Neural progenitor cell (in vitro differentiated cells): ENCODE measurements at regions not wholly inside any gene's neighbourhood (a gene's known extent, or its start where the extent isn't known, plus 50 kb on each side); places are given as distances from the start of the nearest gene placed in this dataset.

Source experiments
- DNase-seq: peaks from one replicate; pipeline ENCODE4 v3.0.0-alpha.2; 2016; ENCODE audit warnings: low spot score
- H2AFZ ChIP-seq: fragments of 200-600 bp; sonication (generic); replicated peaks from 2 replicates; pipeline ENCODE4 v1.6.1; 2016; ENCODE audit warnings: antibody characterized with exemption
- H3F3A ChIP-seq: fragments of 200-600 bp; sonication (generic); 2 replicates; pipeline ENCODE4 v1.6.1; 2016; ENCODE audit warnings: antibody characterized with exemption, low read depth
- H3K27ac ChIP-seq: fragments of 200-600 bp; sonication (generic); 2 replicates; pipeline ENCODE4 v1.5.1; 2016; ENCODE audit warnings: mild to moderate bottlenecking
- H3K27me3 ChIP-seq: fragments of 200-600 bp; sonication (generic); 2 replicates; pipeline ENCODE4 v1.6.1; 2016; ENCODE audit warnings: mild to moderate bottlenecking, moderate library complexity
- H3K36me3 ChIP-seq: fragments of 200-600 bp; sonication (generic); 2 replicates; pipeline ENCODE4 v1.5.1; 2016
- H3K4me1 ChIP-seq: fragments of 200-600 bp; sonication (generic); 2 replicates; pipeline ENCODE4 v1.6.1; 2016; ENCODE audit warnings: mixed run types
- H3K4me2 ChIP-seq: fragments of 200-600 bp; sonication (generic); 2 replicates; pipeline ENCODE4 v1.6.1; 2016
- H3K4me3 ChIP-seq: fragments of 200-600 bp; sonication (generic); 2 replicates; pipeline ENCODE4 v1.5.1; 2016
- H3K79me2 ChIP-seq: fragments of 200-600 bp; sonication (generic); 2 replicates; pipeline ENCODE4 v1.6.1; 2016; ENCODE audit warnings: low read depth
- H3K9ac ChIP-seq: fragments of 200-600 bp; sonication (generic); 2 replicates; pipeline ENCODE4 v1.6.1; 2016
- H3K9me3 ChIP-seq: fragments of 200-600 bp; sonication (generic); 2 replicates; pipeline ENCODE4 v1.5.1; 2016; ENCODE audit warnings: low read depth
- H4K20me1 ChIP-seq: fragments of 200-600 bp; sonication (generic); 2 replicates; pipeline ENCODE4 v1.6.1; 2016; ENCODE audit warnings: low read depth
- H3K27ac Mint-ChIP-seq: 3 replicates; pipeline ENCODE4 v1.8.0; 2021; ENCODE audit warnings: mixed read lengths
- H3K27me3 Mint-ChIP-seq: 2 replicates; pipeline ENCODE4 v1.8.0; 2022; ENCODE audit warnings: low read depth, mild to moderate bottlenecking, inconsistent platforms, moderate library complexity, mixed read lengths; ENCODE audit not compliant: insufficient read depth
- H3K36me3 Mint-ChIP-seq: 3 replicates; pipeline ENCODE4 v1.8.0; 2021; ENCODE audit warnings: mixed read lengths
- H3K4me1 Mint-ChIP-seq: 3 replicates; pipeline ENCODE4 v1.8.0; 2021; ENCODE audit warnings: mixed read lengths
- H3K4me3 Mint-ChIP-seq: 3 replicates; pipeline ENCODE4 v1.8.0; 2021; ENCODE audit warnings: mild to moderate bottlenecking, moderate library complexity, mixed read lengths
- H3K9me3 Mint-ChIP-seq: 3 replicates; pipeline ENCODE4 v1.8.0; 2020; ENCODE audit warnings: mixed read lengths
- CTCF ChIP-seq: fragments of 200-600 bp; sonication (generic); IDR thresholded peaks from 2 replicates; pipeline ENCODE4 v1.5.1; 2017; ENCODE audit warnings: antibody characterized with exemption, mild to moderate bottlenecking
- EZH2 ChIP-seq: fragments of 200-600 bp; sonication (generic); IDR thresholded peaks from 2 replicates; pipeline ENCODE4 v1.6.1; 2017; ENCODE audit warnings: antibody characterized with exemption, mild to moderate bottlenecking, moderate library complexity
- EZH2phosphoT487 ChIP-seq: fragments of 200-600 bp; sonication (generic); IDR thresholded peaks from 2 replicates; pipeline ENCODE4 v1.6.1; 2017; ENCODE audit warnings: antibody characterized with exemption

GRCh38 chr2:67487993-67488392, 90.9 kb downstream of the ETAA1 start:
- H3K4me3 Mint-ChIP-seq: no peak overlapping the region
- Histone ChIP-seq H3K36me3 (no peaks in the 10 kb centered on the region), H3K9ac (no peak overlapping the region), H3K4me1 (no peaks in the 10 kb centered on the region), H4K20me1 (no peaks in the 10 kb centered on the region), H3K4me3 (no peak overlapping the region), H3K9me3 (no peaks in the 10 kb centered on the region), H3K4me2 (no peak overlapping the region), H3F3A (no peaks in the 10 kb centered on the region), H3K27me3 (no peaks in the 10 kb centered on the region), H2AFZ (no peak overlapping the region), H3K27ac (no peak overlapping the region), H3K79me2 (no peaks in the 10 kb centered on the region)
- H3K4me1 Mint-ChIP-seq: no peaks in the 10 kb centered on the region
- H3K9me3 Mint-ChIP-seq: no peaks in the 10 kb centered on the region
- DNase-seq: no peak
- H3K36me3 Mint-ChIP-seq: no peaks in the 10 kb centered on the region
- TF ChIP-seq EZH2 (no peak), CTCF (no peak), EZH2phosphoT487 (no peak)
- no peaks in the 10 kb centered on the region for H3K27me3 Mint-ChIP-seq
- H3K27ac Mint-ChIP-seq: no peak overlapping the region

- Histone ChIP-seq H3K9ac (no peak overlapping the region), H3K27ac (no peak overlapping the region), H3F3A (no peaks in the 10 kb centered on the region), H2AFZ (no peak overlapping the region), H3K4me1 (no peaks in the 10 kb centered on the region), H3K36me3 (no peaks in the 10 kb centered on the region), H3K4me2 (no peak overlapping the region), H4K20me1 (no peaks in the 10 kb centered on the region), H3K79me2 (no peaks in the 10 kb centered on the region), H3K27me3 (no peaks in the 10 kb centered on the region), H3K9me3 (no peaks in the 10 kb centered on the region), H3K4me3 (no peak overlapping the region)
- H3K4me1 Mint-ChIP-seq: no peaks in the 10 kb centered on the region
- H3K27ac Mint-ChIP-seq: no peak overlapping the region
- H3K4me3 Mint-ChIP-seq: no peak overlapping the region
- H3K36me3 Mint-ChIP-seq: no peaks in the 10 kb centered on the region
- H3K27me3 Mint-ChIP-seq: no peaks in the 10 kb centered on the region
- DNase-seq: no peak
- TF ChIP-seq EZH2phosphoT487: no peak
- no peak for TF ChIP-seq EZH2
- TF ChIP-seq CTCF: no peak
- no peaks in the 10 kb centered on the region for H3K9me3 Mint-ChIP-seq
These were observed 92.3 kb downstream of the ETAA1 start for GRCh38 chr2:67489396-67489795.

GRCh38 chr2:67498931-67499330, 101.8 kb downstream of the ETAA1 start:
- Mint-ChIP-seq H3K4me1 (no peaks in the 10 kb centered on the region), H3K27ac (no peak overlapping the region), H3K9me3 (no peaks in the 10 kb centered on the region), H3K4me3 (no peak overlapping the region), H3K36me3 (no peaks in the 10 kb centered on the region), H3K27me3 (peaks cover 5% of the 10 kb centered on the region)
- H3K9me3 ChIP-seq: no peaks in the 10 kb centered on the region
- H3K9ac ChIP-seq: no peak overlapping the region
- no peaks in the 10 kb centered on the region for H3K27me3 ChIP-seq
- H2AFZ ChIP-seq: no peak overlapping the region
- H3K27ac ChIP-seq: no peak overlapping the region
- H4K20me1 ChIP-seq: no peaks in the 10 kb centered on the region
- no peak for TF ChIP-seq EZH2
- TF ChIP-seq CTCF: no peak
- no peak for TF ChIP-seq EZH2phosphoT487
- no peaks in the 10 kb centered on the region for H3K36me3 ChIP-seq
- H3K4me2 ChIP-seq: no peak overlapping the region
- no peaks in the 10 kb centered on the region for H3K79me2 ChIP-seq
- H3F3A ChIP-seq: no peaks in the 10 kb centered on the region
- H3K4me3 ChIP-seq: no peak overlapping the region
- no peak for DNase-seq
- H3K4me1 ChIP-seq: no peaks in the 10 kb centered on the region

GRCh38 chr2:67499989-67500388, 102.9 kb downstream of the ETAA1 start:
- no peaks in the 10 kb centered on the region for H3K79me2 ChIP-seq
- DNase-seq: no peak
- H3K4me1 Mint-ChIP-seq: no peaks in the 10 kb centered on the region
- H3K27ac ChIP-seq: no peak overlapping the region
- H3K27me3 Mint-ChIP-seq: peaks cover 5% of the 10 kb centered on the region
- no peaks in the 10 kb centered on the region for H3K4me1 ChIP-seq
- H3K9me3 Mint-ChIP-seq: no peaks in the 10 kb centered on the region
- no peak overlapping the region for H3K4me3 Mint-ChIP-seq
- H3K36me3 ChIP-seq: no peaks in the 10 kb centered on the region
- H4K20me1 ChIP-seq: no peaks in the 10 kb centered on the region
- no peaks in the 10 kb centered on the region for H3K36me3 Mint-ChIP-seq
- H3K4me3 ChIP-seq: no peak overlapping the region
- no peak for TF ChIP-seq EZH2
- TF ChIP-seq EZH2phosphoT487: no peak
- TF ChIP-seq CTCF: no peak
- no peak overlapping the region for H3K4me2 ChIP-seq
- no peak overlapping the region for H2AFZ ChIP-seq
- H3K9ac ChIP-seq: no peak overlapping the region
- no peaks in the 10 kb centered on the region for H3K9me3 ChIP-seq
- no peaks in the 10 kb centered on the region for H3F3A ChIP-seq
- H3K27me3 ChIP-seq: no peaks in the 10 kb centered on the region
- H3K27ac Mint-ChIP-seq: no peak overlapping the region
